ENCODE measurements at regions not wholly inside any gene's neighbourhood (a gene's known extent, or its start where the extent isn't known, plus 50 kb on each side); places are given as distances from the start of the nearest gene placed in this dataset.

- no peak overlapping the region for H2BK15ac ChIP-seq (ENCODE audit: low read length)
- H4K91ac ChIP-seq (replicated peaks; ENCODE audit: insufficient read length, low read length): no peak overlapping the region
- peaks cover 0 to 1% (median 0%) of the 10 kb centered on the region in 4 experiments; a peak in 1 of 7 replicates for H3K27me3 ChIP-seq (replicated peaks in 1 of 4; ENCODE audit: control insufficient read depth in 3 of 4, extremely low read depth in 1 of 4, insufficient read depth in 3 of 4, low read length in 3 of 4)
- no peak overlapping the region for H3K56ac ChIP-seq (replicated peaks; ENCODE audit: insufficient read length, low read depth, low read length)
- H4K20me1 ChIP-seq (replicated peaks in 1 of 2; ENCODE audit: control insufficient read depth in 1 of 2, insufficient read depth in 2 of 2, low read length in 2 of 2): no peaks in the 10 kb centered on the region
- H3K4me3 ChIP-seq (ENCODE audit: extremely low read depth in 1 of 4, insufficient read depth in 2 of 4, low read depth in 3 of 4, low read length in 4 of 4): no peak overlapping the region
- H2AFZ ChIP-seq (ENCODE audit: low read length): no peak overlapping the region
- POLR2A ChIA-PET (ENCODE audit: partially characterized antibody): no interaction called here
- H3K23me2 ChIP-seq (ENCODE audit: low read depth, low read length): no peaks in the 10 kb centered on the region
- no peak overlapping the region for H3K4ac ChIP-seq (replicated peaks; ENCODE audit: insufficient read length, low read depth, low read length)
- no peaks in the 10 kb centered on the region for H3K79me1 ChIP-seq (ENCODE audit: low read depth, low read length)
- no peak overlapping the region for H3K23ac ChIP-seq (ENCODE audit: insufficient read length)
- H2BK12ac ChIP-seq (ENCODE audit: low read depth, low read length): no peak overlapping the region
- no peak overlapping the region for H4K5ac ChIP-seq (ENCODE audit: insufficient read length, low read depth, low read length)
- no peak overlapping the region for H2BK20ac ChIP-seq (ENCODE audit: low read length)
- no peaks in the 10 kb centered on the region for H3K79me2 ChIP-seq (ENCODE audit: control insufficient read depth in 1 of 2, insufficient read depth in 2 of 2, low read length in 2 of 2)
- no peak overlapping the region for H2BK120ac ChIP-seq (replicated peaks; ENCODE audit: low read depth, low read length)
- no peak overlapping the region for H3K9ac ChIP-seq (replicated peaks in 1 of 4; ENCODE audit: extremely low read depth in 1 of 4, low read depth in 3 of 4, low read length in 3 of 4)
- CTCF ChIA-PET (ENCODE audit: partially characterized antibody): interaction anchor here (3.0 kb wide), 1 partner anchor 7 kb away, joined by 20 read pairs; no protein-coding TSS in a partner anchor
- H3K36me3 ChIP-seq (ENCODE audit: control insufficient read depth in 2 of 4, insufficient read depth in 4 of 4, low read length in 3 of 4): no peaks in the 10 kb centered on the region
- H4K8ac ChIP-seq (ENCODE audit: extremely low read depth, insufficient read depth, low read length): no peak overlapping the region
- H2BK5ac ChIP-seq (ENCODE audit: low read depth, low read length): no peak overlapping the region
- no peak for DNase-seq (ENCODE audit: low read depth in 1 of 2, low spot score in 2 of 2)
- 95% methylated on average over 2 of the region's 2 CpGs; no CpG with 5 or more reads in 1 of the 2 experiments for WGBS, 2 experiments (ENCODE audit: extremely low coverage in 1 of 2, insufficient coverage in 1 of 2, insufficient read length in 1 of 2, insufficient replicate concordance in 2 of 2, low coverage in 1 of 2, low lambda C conversion rate in 2 of 2, missing lambda C conversion rate in 1 of 2)
- no peak overlapping the region for H3K14ac ChIP-seq (ENCODE audit: insufficient read length)
- H3K27ac ChIP-seq (ENCODE audit: low read depth, low read length): no peak overlapping the region
- no peak overlapping the region for H2AK5ac ChIP-seq (ENCODE audit: low read depth, low read length)
- H3K18ac ChIP-seq (ENCODE audit: extremely low read depth, low read length): no peak overlapping the region
- no peaks in the 10 kb centered on the region for H3K9me3 ChIP-seq (ENCODE audit: insufficient read depth in 2 of 2, low read depth in 1 of 2, low read length in 1 of 2)
- no peak overlapping the region for H3K4me2 ChIP-seq (ENCODE audit: insufficient read depth in 1 of 2, low read depth in 2 of 2, low read length in 2 of 2)
- H3K4me1 ChIP-seq (replicated peaks in 1 of 4; ENCODE audit: control insufficient read depth in 3 of 4, insufficient read depth in 4 of 4, low read length in 3 of 4): no peaks in the 10 kb centered on the region
- no peak for FAIRE-seq
- TF ChIP-seq HDAC2 (IDR thresholded peaks at IDR 0.05; ENCODE audit: borderline replicate concordance in 1 of 2, low read depth in 2 of 2, low read length in 2 of 2): no peak
- no peak for TF ChIP-seq CREB1 (IDR thresholded peaks at IDR 0.05)
- TF ChIP-seq KDM4A (IDR thresholded peaks at IDR 0.05; ENCODE audit: low read depth, low read length, severe bottlenecking): no peak
- no peak for TF ChIP-seq SIX5 (IDR thresholded peaks at IDR 0.05; ENCODE audit: low read depth, low read length)
- no peak for TF ChIP-seq TAF1 (IDR thresholded peaks at IDR 0.05; ENCODE audit: low read depth, low read length)
- TF ChIP-seq TCF12 (IDR thresholded peaks at IDR 0.05; ENCODE audit: low read depth, low read length): no peak
- TF ChIP-seq EP300 (IDR thresholded peaks at IDR 0.05; ENCODE audit: borderline replicate concordance in 1 of 2, low read depth in 2 of 2, low read length in 2 of 2): no peak
- no peak for TF ChIP-seq MAX (IDR thresholded peaks at IDR 0.05)
- TF ChIP-seq SUZ12 (IDR thresholded peaks at IDR 0.05; ENCODE audit: low read length): no peak
- no peak for TF ChIP-seq YY1 (IDR thresholded peaks at IDR 0.05; ENCODE audit: low read depth, low read length)
- no peak for TF ChIP-seq POLR2A (IDR thresholded peaks at IDR 0.05; ENCODE audit: control extremely low read depth in 1 of 2, low read depth in 2 of 2, low read length in 2 of 2)
- TF ChIP-seq RNF2 (IDR thresholded peaks at IDR 0.05; ENCODE audit: borderline replicate concordance, low read depth, low read length, missing control alignments, poor library complexity, severe bottlenecking): no peak
- no peak for TF ChIP-seq KDM5A (IDR thresholded peaks at IDR 0.05; ENCODE audit: low read length)
- no peak for TF ChIP-seq RBBP5 (IDR thresholded peaks at IDR 0.05; ENCODE audit: borderline replicate concordance, low read depth, low read length)
- no peak for TF ChIP-seq SP4 (IDR thresholded peaks at IDR 0.05; ENCODE audit: low read length)
These were observed 176.6 kb upstream of the PDGFD start for GRCh38 chr11:104340590-104340989.

Data from H1 (cell line).